GM12874 (cell line): ENCODE measurements at regions not wholly inside any gene's neighbourhood (a gene's known extent, or its start where the extent isn't known, plus 50 kb on each side); places are given as distances from the start of the nearest gene placed in this dataset.

Experiments used
- CTCF ChIP-seq: IDR thresholded peaks from 2 replicates; pipeline ENCODE4 v1.5.1; 2011; ENCODE audit warnings: low read depth, mild to moderate bottlenecking, control low read depth, low read length, moderate library complexity; ENCODE audit not compliant: insufficient read depth

DNA sequence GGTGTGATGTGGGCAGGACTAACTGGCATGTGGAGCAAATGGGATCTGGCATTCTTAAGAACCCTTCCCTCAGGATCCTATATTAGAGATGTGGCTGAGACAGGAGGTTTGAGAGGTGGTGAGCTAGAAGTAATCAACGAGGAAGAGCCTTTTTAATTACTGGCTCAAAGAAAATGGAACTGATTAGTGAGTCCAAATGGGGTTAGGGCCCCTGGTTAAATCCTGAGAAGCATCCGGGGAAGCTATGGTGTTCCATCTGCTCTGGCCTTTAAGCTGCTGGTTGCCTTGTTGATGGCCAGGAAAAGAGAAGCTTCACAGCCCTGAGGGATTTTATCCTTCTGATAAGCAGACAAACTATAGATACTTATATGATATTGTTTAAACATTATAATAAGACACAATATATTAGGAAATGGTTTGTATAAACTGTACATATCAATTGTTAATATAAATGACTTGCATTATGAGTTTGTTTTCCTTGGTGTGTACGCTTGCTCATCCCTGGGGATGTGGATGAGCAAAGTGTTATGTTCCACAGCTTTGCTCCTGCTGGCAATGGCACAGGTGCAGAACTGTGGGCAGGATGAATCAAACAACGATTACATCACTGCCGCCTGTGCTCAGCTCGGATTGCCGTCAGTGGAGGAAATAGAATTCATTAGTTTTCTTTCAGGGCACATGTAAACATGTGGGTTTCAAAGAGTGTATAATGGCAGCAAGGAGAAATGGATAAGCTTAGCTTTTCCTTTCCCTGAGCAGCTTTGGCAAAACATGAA lies 328.6 kb upstream of the ARX start:
- no peak for TF ChIP-seq CTCF

DNA sequence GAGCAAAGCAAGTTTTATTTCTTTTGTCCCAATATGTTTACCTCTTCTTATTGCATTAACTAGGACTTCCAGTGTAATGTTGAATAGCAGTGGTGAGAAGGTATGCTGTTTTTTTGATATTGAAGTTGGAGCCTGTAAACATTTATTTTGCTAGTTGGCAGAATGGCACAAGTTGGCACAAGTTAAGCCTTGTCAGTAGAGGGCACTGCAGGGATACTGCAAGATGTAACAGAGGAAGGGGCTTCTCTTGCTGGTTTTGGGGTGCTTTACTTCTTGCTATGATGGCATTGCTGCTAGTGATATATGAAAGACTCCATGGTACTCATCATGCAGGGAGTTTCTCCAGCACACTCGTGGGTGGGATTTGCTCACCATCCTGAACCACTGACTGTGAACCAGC lies 327.3 kb upstream of the ARX start:
- no peak for TF ChIP-seq CTCF

DNA sequence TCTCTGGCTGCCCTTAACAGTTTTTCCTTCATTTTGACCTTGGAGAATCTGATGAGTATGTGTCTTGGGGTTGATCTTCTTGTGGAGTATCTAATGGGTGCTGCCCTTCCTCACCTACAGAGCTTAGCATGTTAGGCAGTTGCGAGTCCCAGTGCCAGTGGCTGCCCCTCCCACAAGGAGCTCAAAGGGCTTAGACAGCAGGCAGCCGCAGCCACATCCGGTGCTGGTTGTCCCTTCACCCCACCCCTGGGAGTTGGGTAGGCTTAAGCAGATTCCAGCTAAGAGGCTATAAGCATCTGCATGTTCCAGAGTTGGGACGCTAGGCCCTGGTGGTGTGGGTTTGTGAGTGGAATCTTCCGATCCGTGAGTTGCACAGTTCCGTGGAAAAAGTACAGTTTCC lies 322.1 kb upstream of the ARX start:
- TF ChIP-seq CTCF = no peak

- TF ChIP-seq CTCF = no peak
Measured at GRCh38 chrX:25300994-25301393, 285.2 kb upstream of the ARX start.

GRCh38 chrX:25296850-25297249 lies 281.1 kb upstream of the ARX start:
- no peak for TF ChIP-seq CTCF

- no peak for TF ChIP-seq CTCF
Measured at GRCh38 chrX:25295466-25295865, 279.7 kb upstream of the ARX start.

- no peak for TF ChIP-seq CTCF
Measured at GRCh38 chrX:25290132-25290531, 274.4 kb upstream of the ARX start.
